NCI-H1092 treated with DMSO at 0.1 percent for 48 hours (cell line): ENCODE measurements at regions not wholly inside any gene's neighbourhood (a gene's known extent, or its start where the extent isn't known, plus 50 kb on each side); places are given as distances from the start of the nearest gene placed in this dataset.
A peak's percentile ranks its signal among the peaks of the same experiment; 100 is the strongest.

ENCODE experiments used
- DNase-seq: peaks from one replicate; lab custom pipeline; 2025; lab: John Stamatoyannopoulos, UW

DNA sequence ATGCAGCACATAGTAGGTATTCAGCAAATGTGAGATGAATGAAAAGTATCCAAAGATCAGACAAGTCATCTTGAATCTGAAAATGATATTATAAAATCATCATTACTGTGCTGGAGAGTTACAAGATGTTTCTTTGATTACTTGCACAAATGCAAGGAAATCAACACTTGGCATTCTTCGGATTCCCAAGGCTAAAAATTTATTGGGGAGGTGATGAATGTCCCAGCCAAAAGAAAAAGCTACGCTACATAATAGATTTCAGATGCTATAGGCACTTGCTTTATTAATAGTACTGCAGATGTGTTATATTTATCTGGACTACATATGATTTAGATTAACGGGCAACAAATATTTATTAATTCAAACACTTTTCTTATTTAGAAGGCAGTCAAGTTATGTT lies 286.7 kb upstream of the TENM3 start:
- DNase-seq, result no peak

GRCh38 chr4:181957088-181957487 lies 286.1 kb upstream of the TENM3 start:
- DNase-seq, result no peak

- DNase-seq, result no peak
These were observed 284.8 kb upstream of the TENM3 start for GRCh38 chr4:181958446-181958845.

DNA sequence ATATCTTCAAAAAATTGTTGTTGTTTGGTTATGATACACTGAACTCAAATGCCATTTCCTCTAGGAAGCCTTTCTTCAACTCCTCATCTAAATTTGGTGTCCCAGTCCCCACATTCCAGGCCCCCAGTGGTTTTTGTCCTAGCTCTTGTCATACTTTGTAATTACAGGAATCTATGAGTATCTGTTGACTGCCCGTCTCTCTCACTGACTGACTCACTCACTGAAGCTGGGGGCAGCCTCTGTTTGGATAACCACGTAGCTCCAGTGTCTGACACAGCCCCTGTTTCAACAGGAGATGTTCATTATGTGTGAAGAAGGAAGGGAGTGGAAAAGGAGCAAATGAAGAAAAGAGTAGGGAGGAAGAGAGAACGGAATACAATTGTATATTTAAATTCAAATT lies 284.1 kb upstream of the TENM3 start:
- no peak for DNase-seq

GRCh38 chr4:181960384-181960783 lies 282.8 kb upstream of the TENM3 start:
- no peak for DNase-seq

- DNase-seq, result no peak
These were observed 280.9 kb upstream of the TENM3 start for GRCh38 chr4:181962321-181962720.

DNA sequence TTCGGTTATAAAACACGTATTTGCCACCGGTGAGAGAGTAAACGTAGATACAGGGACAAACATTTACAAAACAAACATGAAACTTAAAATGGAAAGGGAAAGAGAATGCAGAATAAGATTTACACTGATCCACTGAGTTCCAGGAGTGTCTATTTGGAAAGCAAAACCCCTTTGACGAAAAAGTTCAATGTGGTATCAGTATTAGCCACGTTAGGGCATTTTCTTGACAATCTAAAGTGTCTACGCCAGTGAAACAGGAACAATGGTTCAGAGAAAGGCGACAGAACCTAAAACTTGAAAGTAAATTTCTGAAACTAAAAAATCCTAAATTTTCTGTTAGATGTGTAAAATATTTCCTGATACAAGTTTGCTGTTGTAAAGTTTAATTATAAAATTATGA lies 278.5 kb upstream of the TENM3 start:
- no peak for DNase-seq

GRCh38 chr4:181966104-181966551 lies 277.1 kb upstream of the TENM3 start:
- DNase-seq, result no peak

GRCh38 chr4:181967401-181967800 lies 275.8 kb upstream of the TENM3 start:
- no peak for DNase-seq

GRCh38 chr4:181968371-181968770 lies 274.8 kb upstream of the TENM3 start:
- DNase-seq, result no peak

DNA sequence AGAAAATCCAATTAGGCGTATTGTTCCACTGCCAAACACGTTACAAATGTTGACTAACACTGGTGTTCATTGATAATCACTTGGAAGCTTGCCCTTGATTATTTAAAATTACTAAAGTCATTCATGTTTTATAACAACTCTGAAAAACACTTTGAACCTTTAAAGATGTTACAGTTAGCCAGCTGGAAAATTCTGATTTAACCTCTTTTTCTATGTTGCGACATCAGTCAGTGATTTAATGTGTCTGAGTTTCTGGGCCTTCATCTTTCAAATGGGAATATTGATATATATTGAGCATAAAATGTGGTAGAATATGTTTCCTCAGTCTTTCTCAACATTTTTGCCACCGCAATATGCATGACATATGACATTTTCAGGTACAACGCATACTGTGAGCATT lies 274.1 kb upstream of the TENM3 start:
- no peak for DNase-seq

- DNase-seq, result no peak
These were observed 272.8 kb upstream of the TENM3 start for GRCh38 chr4:181970366-181970765.

DNA sequence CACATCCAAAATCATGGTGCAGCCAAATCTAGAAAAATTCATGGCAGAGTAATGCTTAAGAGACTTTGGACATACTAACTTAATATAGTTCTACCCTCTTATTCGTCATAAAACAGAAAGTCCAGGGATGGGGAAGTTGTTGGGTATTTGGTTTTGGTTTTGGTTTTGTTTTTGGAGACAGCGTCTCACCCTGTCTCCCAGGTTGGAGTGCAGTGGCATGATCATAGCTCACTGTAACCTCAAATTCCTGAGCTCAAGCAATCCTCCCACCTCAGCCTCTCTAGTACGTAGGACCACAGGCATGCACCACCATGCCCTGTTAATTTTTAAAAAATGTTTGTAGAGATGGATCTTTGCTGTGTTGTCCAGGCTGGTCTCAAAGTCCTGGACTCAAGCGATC lies 271.8 kb upstream of the TENM3 start:
- DNase-seq, result no peak

DNA sequence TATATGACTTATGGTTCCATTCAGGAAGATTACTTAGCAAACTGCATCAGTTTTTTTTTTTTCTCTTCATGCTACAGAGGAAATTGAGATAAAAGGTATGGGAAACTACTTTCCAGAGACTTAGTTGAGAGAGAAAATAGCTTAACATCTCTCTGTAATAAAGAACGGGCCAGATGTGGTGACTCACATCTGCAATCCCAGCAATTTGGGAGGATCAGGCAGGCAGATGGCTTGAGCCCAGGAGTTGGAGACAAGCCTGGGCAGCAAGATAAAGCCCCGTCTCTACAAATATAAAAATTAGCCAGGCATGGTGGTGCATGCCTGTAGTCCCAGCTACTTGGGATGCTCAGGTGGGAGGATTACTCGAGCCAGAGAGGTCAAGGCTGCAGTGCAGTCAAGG lies 271.2 kb upstream of the TENM3 start:
- no peak for DNase-seq

- DNase-seq, result no peak
These were observed 266.4 kb upstream of the TENM3 start for GRCh38 chr4:181976764-181977163.

DNA sequence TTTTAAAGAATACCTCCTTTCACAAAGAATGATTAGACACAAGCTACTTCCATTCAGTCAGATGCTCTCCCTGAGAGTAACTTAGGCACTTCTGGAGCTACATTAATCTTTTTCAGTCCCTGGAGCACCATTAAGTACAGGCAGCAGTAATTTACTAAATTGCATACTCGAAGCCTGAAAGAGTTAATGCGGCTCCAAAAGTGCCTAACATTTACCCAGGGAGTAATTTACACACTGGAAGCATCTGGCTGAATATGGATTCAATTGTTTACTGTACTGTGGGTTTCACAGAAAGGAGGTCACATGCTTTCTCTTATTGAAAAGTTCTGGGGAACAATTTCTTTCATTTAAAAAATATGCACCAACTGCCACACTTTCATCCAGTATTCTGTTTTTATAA lies 260.8 kb upstream of the TENM3 start:
- peak; percentile 88 for DNase-seq

GRCh38 chr4:181982856-181983255 lies 260.3 kb upstream of the TENM3 start:
- peak; percentile 47 for DNase-seq

DNA sequence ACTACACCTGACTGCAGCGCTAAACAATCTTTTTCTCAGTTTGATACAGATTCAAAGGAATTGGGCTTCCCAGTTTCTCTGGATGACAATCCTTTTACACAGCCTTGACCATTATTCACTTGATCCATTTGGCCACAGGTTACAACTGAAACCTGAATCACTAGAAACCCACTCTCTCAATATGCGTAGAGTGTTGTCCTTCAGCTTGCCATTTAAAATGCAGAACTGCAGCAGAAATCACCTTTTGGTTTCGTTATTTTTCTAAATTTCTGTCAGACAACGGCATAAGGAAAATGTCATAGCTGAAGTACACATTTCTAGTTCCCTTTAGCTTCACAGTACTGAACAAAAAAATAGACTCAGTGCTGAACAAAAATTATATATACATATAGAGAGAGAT lies 255.8 kb upstream of the TENM3 start:
- DNase-seq, result no peak

GRCh38 chr4:181989071-181989470 lies 254.1 kb upstream of the TENM3 start:
- DNase-seq, result no peak

GRCh38 chr4:181991369-181992108 lies 251.7 kb upstream of the TENM3 start:
- no peak for DNase-seq

DNA sequence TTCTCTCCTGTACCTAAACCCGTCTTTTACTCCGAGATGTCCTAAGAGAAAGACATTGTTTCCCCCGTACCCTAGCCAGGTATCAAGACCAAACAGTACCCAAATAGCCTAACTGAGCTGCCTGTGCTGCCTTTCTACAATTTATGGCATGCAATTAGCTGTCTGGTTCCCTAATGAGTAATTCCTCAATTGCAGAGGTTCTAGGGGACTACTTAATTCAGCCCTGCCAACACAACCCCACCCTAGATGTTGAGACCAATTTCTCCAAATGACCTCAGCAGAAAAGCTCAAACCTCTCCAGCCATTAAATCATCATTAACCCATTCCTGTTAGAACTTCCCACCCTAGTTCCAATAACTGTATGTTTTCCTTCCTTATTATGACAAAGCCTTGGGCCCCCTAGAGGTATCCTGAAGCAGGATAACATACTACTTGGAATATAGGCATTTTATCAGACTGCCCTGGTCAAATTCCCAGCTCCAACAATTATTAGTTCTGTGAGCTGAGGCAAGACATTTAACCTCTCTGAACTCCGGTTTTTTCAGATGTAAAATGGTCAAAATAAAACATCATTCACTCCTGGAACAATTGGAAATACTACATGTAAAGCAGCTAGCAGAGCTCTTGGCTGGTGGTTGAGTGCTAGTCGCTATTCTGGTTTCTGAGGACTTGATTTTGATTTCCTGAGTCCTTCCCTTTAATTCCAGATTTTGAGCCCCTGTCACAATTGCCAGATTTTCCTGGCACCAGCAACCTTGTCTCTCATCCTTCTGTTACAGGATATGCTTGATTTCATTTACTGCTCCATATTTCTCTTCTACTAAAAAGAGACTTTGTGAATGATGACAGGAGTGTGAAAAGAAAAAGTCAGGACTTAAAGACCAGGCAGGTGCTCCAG lies 244.6 kb upstream of the TENM3 start:
- DNase-seq, result no peak

DNA sequence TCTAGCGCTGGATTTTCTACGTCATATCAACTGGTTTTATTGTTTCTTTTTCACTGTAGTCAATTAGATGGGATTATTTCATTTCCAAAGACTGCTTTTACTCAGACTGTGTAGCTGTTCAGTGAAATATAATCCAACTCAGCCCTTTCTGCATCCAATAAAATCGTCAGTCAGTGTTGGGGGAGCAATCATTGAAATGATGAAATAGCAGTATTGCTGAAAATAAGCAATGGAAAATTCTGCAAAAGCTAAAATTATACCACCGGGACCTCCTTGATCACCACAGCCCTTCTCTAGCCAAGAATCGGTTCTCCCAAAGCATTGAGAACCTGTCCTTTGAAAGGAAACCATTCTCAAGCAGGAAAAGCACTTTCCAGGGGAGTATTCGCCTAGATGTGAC lies 243.1 kb upstream of the TENM3 start:
- DNase-seq, result no peak

- DNase-seq, result no peak
These were observed 232.3 kb upstream of the TENM3 start for GRCh38 chr4:182010876-182011275.
